Thoracic aorta (tissue), 2 donors: ENCODE measurements at regions not wholly inside any gene's neighbourhood (a gene's known extent, or its start where the extent isn't known, plus 50 kb on each side); places are given as distances from the start of the nearest gene placed in this dataset.

Experiments used
- ATAC-seq: fragments of 150-250 bp; one replicate; pipeline ENCODE4 v1.8.0; 2017; ENCODE audit warnings: low read depth; ENCODE audit not compliant: insufficient number of reproducible peaks, low FRiP score
- DNase-seq: peaks from one replicate; pipeline ENCODE4 v3.0.0-alpha.2; 2020; ENCODE audit warnings: low spot score
- H3K27ac ChIP-seq, 2 donors: fragments of 200-600 bp; sonication (generic); 1 replicate in 1 of 2; 2 replicates in 1 of 2; pipeline ENCODE4 v1.5.1; 2016; ENCODE audit warnings: mild to moderate bottlenecking in 2 of 2, moderate library complexity in 2 of 2
- H3K27me3 ChIP-seq: fragments of 200-600 bp; sonication (generic); replicated peaks from 2 replicates; pipeline ENCODE4 v1.6.0; 2016; ENCODE audit warnings: mild to moderate bottlenecking; ENCODE audit not compliant: insufficient read depth
- H3K36me3 ChIP-seq: fragments of 200-600 bp; sonication (generic); one replicate; pipeline ENCODE4 v1.5.1; 2016
- H3K4me1 ChIP-seq, 2 donors: fragments of 200-600 bp; sonication (generic); 1 replicate in 1 of 2; 2 replicates in 1 of 2; pipeline versions ENCODE4 v1.5.1 to v1.6.0; 2016; ENCODE audit warnings: low read depth in 2 of 2, mild to moderate bottlenecking in 1 of 2; ENCODE audit not compliant: control insufficient read depth in 1 of 2
- H3K4me3 ChIP-seq: fragments of 200-600 bp; sonication (generic); 2 replicates; pipeline ENCODE4 v1.5.1; 2016; ENCODE audit warnings: mild to moderate bottlenecking
- H3K9me3 ChIP-seq: fragments of 200-600 bp; sonication (generic); 2 replicates; pipeline ENCODE4 v1.5.1; 2016
- TF ChIP-seq, protein P1 (sequence below): fragments of 200-600 bp; sonication (generic); IDR thresholded peaks from one replicate; pipeline ENCODE4 v1.5.1; 2019; ENCODE audit warnings: antibody characterized with exemption

GRCh38 chr6:80440496-80441115 lies 334.1 kb downstream of the BCKDHB start:
- TF ChIP-seq, protein P1, sequence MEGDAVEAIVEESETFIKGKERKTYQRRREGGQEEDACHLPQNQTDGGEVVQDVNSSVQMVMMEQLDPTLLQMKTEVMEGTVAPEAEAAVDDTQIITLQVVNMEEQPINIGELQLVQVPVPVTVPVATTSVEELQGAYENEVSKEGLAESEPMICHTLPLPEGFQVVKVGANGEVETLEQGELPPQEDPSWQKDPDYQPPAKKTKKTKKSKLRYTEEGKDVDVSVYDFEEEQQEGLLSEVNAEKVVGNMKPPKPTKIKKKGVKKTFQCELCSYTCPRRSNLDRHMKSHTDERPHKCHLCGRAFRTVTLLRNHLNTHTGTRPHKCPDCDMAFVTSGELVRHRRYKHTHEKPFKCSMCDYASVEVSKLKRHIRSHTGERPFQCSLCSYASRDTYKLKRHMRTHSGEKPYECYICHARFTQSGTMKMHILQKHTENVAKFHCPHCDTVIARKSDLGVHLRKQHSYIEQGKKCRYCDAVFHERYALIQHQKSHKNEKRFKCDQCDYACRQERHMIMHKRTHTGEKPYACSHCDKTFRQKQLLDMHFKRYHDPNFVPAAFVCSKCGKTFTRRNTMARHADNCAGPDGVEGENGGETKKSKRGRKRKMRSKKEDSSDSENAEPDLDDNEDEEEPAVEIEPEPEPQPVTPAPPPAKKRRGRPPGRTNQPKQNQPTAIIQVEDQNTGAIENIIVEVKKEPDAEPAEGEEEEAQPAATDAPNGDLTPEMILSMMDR = no peak
- no peak for ATAC-seq

DNA sequence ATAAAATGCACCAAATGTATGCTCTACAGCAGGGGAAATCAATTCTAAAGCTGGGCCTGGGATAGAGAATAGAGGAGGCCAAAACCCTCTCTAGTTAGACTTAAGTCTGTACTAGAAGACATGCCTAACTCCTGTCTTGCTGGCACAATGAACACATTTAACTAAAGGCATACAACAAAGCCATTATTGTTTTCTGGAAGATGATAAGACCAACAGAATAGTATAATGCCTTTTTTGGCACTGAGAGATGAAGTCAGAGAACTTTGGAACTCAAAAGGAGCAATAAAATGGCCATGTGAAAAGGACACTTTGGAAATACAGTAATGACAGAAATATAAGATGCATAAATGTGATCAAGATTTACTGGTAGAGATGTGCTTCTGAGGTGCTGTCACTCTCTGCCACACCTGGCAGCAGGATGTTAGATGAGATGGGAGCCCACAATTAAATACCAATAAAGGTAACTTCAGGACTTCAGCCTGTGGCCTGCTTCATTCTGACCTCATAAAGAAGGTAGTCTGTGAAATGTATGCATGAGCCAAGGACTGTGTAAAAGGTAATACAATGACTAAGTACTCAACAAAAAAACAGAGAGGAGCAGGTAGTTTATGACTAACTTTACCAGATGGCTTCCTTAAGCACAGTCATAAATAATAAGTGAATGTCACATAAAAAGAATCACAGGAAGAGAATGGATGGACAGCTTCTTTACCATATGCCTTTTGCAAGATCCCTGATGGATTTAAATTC lies 333.4 kb downstream of the BCKDHB start:
- TF ChIP-seq, protein P1 = no peak
- Histone ChIP-seq H3K27ac (no peak overlapping the region), H3K36me3 (no peaks in the 10 kb centered on the region), H3K4me1 (peaks cover under 1 to 2% of the 10 kb centered on the region in 2 donors), H3K4me3 (no peak overlapping the region), H3K27me3 (no peaks in the 10 kb centered on the region), H3K9me3 (no peaks in the 10 kb centered on the region)
- ATAC-seq = no peak
- DNase-seq = no peak

More at GRCh38 chr6:80440496-80441115, 334.1 kb downstream of the BCKDHB start:
- Histone ChIP-seq H3K27me3 (no peaks in the 10 kb centered on the region), H3K36me3 (no peaks in the 10 kb centered on the region), H3K4me1 (no peaks in the 10 kb centered on the region), H3K4me3 (no peak overlapping the region), H3K27ac (no peak overlapping the region), H3K9me3 (no peaks in the 10 kb centered on the region)
- no peak for DNase-seq

GRCh38 chr6:80438772-80439171 lies 332.3 kb downstream of the BCKDHB start:
- Histone ChIP-seq H3K27me3 (no peaks in the 10 kb centered on the region), H3K36me3 (no peaks in the 10 kb centered on the region), H3K4me1 (peaks cover 4% of the 10 kb centered on the region in 2 donors), H3K27ac (no peak overlapping the region), H3K9me3 (no peaks in the 10 kb centered on the region), H3K4me3 (no peak overlapping the region)
- TF ChIP-seq, protein P1 = no peak
- DNase-seq = no peak
- ATAC-seq = no peak

DNA sequence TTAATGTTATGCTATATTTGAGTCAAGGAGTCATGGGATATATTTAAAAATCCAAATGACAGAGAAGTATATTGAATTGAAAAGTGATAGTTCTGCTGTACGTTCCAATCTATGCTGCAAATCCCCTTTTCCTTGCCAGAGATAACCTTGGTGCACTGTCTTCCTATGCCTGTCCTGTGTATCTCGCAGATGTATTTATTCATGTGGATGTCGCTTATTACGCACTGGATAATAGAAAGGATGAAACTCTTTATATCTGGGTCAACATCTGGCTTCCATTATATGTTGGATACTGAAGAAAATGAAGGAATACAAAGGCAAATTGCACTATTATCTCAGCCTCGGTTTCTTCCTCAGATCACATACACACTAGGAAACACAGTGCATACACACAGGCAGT lies 331.3 kb downstream of the BCKDHB start:
- H3K9me3 ChIP-seq = no peaks in the 10 kb centered on the region
- ATAC-seq (no peak), DNase-seq (no peak)
- TF ChIP-seq, protein P1 = no peak
- H3K36me3 ChIP-seq = no peaks in the 10 kb centered on the region
- H3K27ac ChIP-seq = no peak overlapping the region
- H3K4me3 ChIP-seq = no peak overlapping the region
- H3K27me3 ChIP-seq = no peaks in the 10 kb centered on the region
- peaks cover 4% of the 10 kb centered on the region in 2 donors for H3K4me1 ChIP-seq

DNA sequence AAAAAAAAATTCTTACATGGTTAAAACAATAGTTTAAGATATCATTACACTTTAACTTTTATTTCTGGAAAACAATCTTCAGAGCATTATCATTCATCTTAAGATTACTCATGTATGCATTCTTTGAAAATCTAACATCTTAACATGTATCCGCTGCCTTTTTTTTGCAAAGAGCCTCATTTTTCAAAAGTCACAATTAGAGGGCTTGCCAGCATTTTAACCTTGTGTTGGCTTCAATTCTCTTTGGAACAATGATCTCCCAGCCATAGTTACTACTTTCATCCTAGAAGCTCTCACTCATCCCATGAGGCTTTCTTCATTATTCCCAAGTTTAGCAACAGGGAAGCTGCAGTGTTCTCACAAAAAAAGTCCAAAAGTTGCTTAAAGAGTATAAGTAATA lies 330.8 kb downstream of the BCKDHB start:
- Histone ChIP-seq H3K4me3 (no peak overlapping the region), H3K27me3 (no peaks in the 10 kb centered on the region), H3K9me3 (no peaks in the 10 kb centered on the region), H3K4me1 (peaks cover 4% of the 10 kb centered on the region in 2 donors), H3K27ac (no peak overlapping the region), H3K36me3 (no peaks in the 10 kb centered on the region)
- no peak for ATAC-seq
- TF ChIP-seq, protein P1 = no peak
- DNase-seq = no peak
